ENCODE measurements at regions not wholly inside any gene's neighbourhood (a gene's known extent, or its start where the extent isn't known, plus 50 kb on each side); places are given as distances from the start of the nearest gene placed in this dataset.

GRCh38 chr6:156725712-156726111 lies 51.5 kb upstream of the ARID1B start:
- no peak for DNase-seq (ENCODE audit: low read depth in 2 of 3, low spot score in 2 of 3)

GRCh38 chr6:156720691-156721685 lies 56.2 kb upstream of the ARID1B start:
- DNase-seq (ENCODE audit: low read depth in 2 of 3, low spot score in 2 of 3), result no peak

- DNase-seq (ENCODE audit: low read depth in 2 of 3, low spot score in 2 of 3), result peak; percentile 27 to 40 (median 37)
These were observed 57.2 kb upstream of the ARID1B start for GRCh38 chr6:156719720-156720563.

GRCh38 chr6:156719395-156719719 lies 57.8 kb upstream of the ARID1B start:
- no peak for DNase-seq (ENCODE audit: low read depth in 2 of 3, low spot score in 2 of 3)

GRCh38 chr6:156718647-156719394 lies 58.4 kb upstream of the ARID1B start:
- no peak for DNase-seq (ENCODE audit: low read depth in 2 of 3, low spot score in 2 of 3)

GRCh38 chr6:156717542-156717941 lies 59.6 kb upstream of the ARID1B start:
- no peak for DNase-seq (ENCODE audit: low read depth in 2 of 3, low spot score in 2 of 3)

GRCh38 chr6:156715839-156716238 lies 61.3 kb upstream of the ARID1B start:
- DNase-seq (ENCODE audit: low read depth in 2 of 3, low spot score in 2 of 3), result no peak

GRCh38 chr6:156713548-156713947 lies 63.6 kb upstream of the ARID1B start:
- no peak for DNase-seq (ENCODE audit: low read depth in 2 of 3, low spot score in 2 of 3)

GRCh38 chr6:156710479-156710878 lies 66.7 kb upstream of the ARID1B start:
- no peak for DNase-seq (ENCODE audit: low read depth in 2 of 3, low spot score in 2 of 3)

- no peak for DNase-seq (ENCODE audit: low read depth in 2 of 3, low spot score in 2 of 3)
These were observed 69.4 kb upstream of the ARID1B start for GRCh38 chr6:156707818-156708217.

- DNase-seq (ENCODE audit: low read depth in 2 of 3, low spot score in 2 of 3), result no peak
These were observed 73.5 kb upstream of the ARID1B start for GRCh38 chr6:156703719-156704118.

- DNase-seq (ENCODE audit: low read depth in 2 of 3, low spot score in 2 of 3), result no peak
These were observed 75.2 kb upstream of the ARID1B start for GRCh38 chr6:156701966-156702365.

- DNase-seq (ENCODE audit: low read depth in 2 of 3, low spot score in 2 of 3), result no peak
These were observed 76.6 kb upstream of the ARID1B start for GRCh38 chr6:156700440-156701057.

- DNase-seq (ENCODE audit: low read depth in 2 of 3, low spot score in 2 of 3), result no peak
These were observed 77.2 kb upstream of the ARID1B start for GRCh38 chr6:156699935-156700334.

- DNase-seq (ENCODE audit: low read depth in 2 of 3, low spot score in 2 of 3), result no peak
These were observed 78.2 kb upstream of the ARID1B start for GRCh38 chr6:156699017-156699421.

GRCh38 chr6:156698239-156699016 lies 78.8 kb upstream of the ARID1B start:
- DNase-seq (ENCODE audit: low read depth in 2 of 3, low spot score in 2 of 3), result no peak

GRCh38 chr6:156697225-156697830 lies 79.8 kb upstream of the ARID1B start:
- no peak for DNase-seq (ENCODE audit: low read depth in 2 of 3, low spot score in 2 of 3)

- no peak for DNase-seq (ENCODE audit: low read depth in 2 of 3, low spot score in 2 of 3)
These were observed 81.4 kb upstream of the ARID1B start for GRCh38 chr6:156695742-156696141.

- no peak for DNase-seq (ENCODE audit: low read depth in 2 of 3, low spot score in 2 of 3)
These were observed 82.5 kb upstream of the ARID1B start for GRCh38 chr6:156694679-156695078.

GRCh38 chr6:156691018-156691417 lies 86.2 kb upstream of the ARID1B start:
- no peak for DNase-seq (ENCODE audit: low read depth in 2 of 3, low spot score in 2 of 3)
